EL (cell line): ENCODE measurements at regions not wholly inside any gene's neighbourhood (a gene's known extent, or its start where the extent isn't known, plus 50 kb on each side); places are given as distances from the start of the nearest gene placed in this dataset.

Source experiments
- DNase-seq: peaks from one replicate; pipeline ENCODE4 v3.0.0-alpha.2; 2016

DNA sequence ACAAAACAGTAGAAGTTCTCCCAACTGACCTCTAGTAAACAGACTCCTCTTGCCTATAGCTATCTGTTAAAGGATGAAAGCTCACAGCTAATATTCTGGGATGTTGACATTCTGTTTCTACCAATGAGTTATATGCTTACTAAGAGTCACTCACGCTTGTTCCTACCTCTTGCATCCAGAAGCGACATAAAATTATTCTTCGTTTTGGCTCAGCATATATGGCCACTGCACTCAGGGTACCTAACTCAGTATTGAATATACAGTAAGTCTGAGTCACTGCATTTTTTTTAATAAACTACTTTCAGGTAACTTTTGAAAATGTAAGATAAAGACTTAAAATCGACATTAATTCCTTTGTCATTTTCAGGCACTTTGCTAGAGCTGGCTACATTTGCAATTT lies 214.4 kb upstream of the STXBP5 start:
- no peak for DNase-seq

DNA sequence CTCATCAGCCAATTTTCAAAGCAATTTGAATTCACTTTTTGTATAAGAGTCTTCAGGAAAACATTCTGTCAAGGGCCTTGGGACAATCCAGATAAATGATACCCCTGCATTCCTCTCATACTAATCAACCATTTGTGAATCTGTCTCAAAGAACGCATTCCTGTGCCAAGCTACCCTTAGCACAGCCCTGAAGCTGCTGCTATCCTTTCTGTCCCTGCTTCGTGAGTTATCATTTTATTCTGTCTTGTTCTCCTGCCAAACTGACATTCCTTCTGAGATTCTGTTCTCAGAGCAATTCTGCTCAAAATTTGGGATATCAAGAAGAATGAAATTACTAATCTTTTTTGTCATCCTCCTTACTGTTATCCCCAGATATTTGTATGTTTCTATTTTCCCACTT lies 213.9 kb upstream of the STXBP5 start:
- peak; percentile 78 for DNase-seq

DNA sequence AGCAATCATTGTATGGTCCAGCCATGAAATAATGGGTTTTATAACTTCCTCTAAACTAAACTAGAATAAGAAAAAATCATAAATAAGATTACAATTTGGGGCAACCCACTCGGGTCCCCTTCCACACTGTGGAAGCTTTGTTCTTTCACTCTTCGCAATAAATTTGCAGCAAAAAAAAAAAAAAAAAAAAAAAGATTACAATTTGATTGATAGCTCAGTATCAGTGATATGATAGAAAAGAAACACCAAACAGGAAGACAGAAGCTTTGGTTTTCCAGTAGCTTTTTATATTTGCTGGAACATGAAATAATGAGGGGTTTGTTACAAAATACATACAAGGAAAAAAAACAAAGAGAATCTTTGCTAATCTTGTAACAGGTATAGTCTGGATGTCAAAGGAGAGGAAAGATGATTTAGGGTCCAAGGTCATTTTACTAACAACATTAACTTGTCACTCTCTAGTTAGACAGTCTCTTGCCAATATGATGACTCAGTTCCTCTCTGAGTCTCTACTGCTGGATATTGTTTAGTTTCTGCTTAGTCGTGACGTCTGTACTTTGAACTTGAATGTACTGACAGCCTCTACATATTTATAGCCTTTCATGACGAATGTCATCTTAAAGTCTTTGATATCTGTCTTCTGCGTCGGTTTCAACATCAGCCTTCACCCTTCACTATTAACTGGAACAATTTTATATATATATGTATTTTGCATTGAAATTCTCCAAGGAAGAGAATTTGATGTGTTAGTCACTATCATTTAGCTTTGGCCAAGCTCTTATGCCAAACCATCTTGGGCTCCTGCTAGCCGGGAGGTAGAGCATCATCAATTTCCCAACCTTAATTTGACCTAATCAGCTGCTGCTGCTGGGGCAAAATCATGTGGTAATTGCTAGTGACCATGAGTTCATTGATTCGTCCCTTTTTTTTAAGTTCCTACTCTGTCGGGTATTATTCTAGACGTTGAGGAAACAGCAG lies 213.1 kb upstream of the STXBP5 start:
- DNase-seq: peak; percentile 50

DNA sequence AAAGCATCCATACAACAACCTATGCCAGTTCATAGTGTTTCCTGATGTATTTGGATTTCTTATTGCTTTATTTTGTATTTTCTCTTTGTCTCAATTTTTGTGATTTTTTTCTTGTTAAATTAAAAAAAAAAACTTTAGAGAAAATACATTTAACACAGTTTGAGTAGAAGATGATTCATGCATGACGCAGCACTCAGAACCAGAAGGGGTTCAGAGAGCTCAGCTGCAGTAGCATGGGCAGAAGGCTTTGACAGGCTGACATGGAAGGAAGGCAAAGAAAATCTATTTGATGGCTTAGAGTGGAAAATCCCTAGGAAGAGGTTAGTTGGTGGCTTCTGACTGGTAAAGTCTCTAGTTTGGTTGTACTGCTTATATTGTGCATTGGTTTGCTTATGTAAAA lies 207.2 kb upstream of the STXBP5 start:
- DNase-seq: peak; percentile 67

DNA sequence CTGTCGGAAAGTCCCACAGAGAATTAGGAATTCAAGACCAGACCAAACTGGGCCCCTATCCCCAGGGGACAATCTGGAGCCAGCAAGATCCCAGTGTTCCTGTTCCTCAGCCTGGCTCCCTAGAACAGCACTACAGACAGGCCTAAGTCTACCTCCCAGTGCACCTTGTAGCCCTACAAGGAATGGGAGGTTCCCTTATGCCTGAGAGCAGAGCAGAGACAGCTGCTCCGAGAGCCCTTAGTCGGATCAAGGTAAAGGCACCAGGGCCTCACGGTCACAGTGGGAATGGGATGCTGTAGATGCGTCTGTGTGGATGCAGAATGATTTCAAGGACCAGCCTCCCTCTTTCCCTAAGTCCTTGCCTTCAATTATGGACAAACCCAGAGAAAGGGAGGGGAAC lies 204.5 kb upstream of the STXBP5 start:
- DNase-seq: no peak

DNA sequence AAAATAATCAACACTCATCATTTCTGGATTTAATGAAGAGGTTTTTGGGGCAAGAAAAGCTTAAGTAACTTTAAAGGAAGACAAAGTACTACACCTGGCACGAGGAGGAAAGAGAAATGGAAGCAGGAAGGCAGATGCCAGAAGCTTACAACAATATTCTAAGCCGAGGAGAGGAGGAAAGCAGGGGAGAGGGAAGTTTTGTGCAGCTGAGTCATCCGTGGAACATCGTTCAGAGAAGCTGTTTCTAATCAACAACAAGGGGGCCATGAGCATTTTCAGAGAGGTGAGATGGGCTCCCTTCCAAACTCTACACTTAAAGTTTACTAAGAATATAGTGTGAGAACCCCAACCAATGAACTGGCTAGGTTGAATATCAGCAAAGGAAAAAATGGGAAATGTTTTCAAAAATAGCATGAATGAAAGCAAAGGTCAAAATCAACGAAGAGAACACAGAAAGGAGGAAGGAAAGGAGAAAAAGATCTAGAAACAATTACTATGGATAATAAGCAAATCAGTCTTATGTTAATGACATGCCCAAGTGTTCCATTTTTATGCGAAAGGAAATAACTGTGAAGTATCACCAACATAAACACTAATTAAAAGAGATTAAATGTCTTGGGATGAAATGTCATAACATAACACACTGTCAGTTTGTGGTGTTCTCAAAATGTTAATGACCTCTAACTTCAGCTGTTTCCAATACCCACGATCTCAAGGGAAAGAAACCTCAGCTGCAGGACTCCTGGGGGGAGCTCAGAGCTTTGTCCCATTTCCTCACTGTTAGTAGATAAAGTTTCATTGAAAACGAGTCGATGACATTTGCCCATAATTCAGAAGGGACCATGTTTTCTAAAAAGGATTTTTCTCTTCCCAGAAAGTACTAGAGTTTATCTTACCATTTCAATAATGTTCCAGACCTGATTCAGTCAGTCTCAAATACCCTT lies 203.4 kb upstream of the STXBP5 start:
- DNase-seq: peak; percentile 65

DNA sequence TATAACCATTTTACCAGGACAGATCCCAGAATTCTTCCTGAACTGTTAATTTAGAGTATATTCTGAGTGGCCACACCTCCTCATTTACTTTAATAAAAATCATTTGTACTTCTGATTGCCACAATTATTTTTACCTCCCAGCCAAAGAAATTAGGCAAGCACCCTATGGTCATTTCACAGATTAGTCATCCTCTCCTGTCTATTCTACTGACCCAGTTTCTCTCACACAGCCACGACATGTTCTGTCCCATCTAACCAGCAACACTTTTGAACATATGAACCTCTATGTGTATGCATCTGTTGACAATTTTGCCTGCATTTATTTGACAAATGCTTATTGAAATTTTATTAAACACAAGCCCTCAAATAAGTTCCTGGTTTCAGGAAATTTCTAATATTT lies 202.6 kb upstream of the STXBP5 start:
- DNase-seq: no peak

DNA sequence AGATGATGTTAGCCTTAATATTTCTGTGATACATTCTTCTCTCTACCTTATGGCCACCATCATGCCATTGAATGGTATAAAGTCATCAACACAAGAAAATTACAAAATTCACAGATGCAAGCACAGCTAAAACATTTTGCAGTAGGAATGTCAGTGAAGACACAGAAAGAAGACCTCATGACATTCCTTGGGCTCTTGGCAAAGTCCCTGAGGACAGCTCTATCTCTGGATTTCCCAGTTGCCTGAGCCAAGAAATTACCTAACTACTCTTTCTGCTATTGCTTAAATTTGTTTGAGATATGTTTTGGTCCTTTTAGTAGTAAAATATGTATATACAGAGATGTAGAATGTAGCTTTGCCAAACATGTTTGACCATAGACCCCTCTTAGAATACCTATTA lies 201.0 kb upstream of the STXBP5 start:
- no peak for DNase-seq

DNA sequence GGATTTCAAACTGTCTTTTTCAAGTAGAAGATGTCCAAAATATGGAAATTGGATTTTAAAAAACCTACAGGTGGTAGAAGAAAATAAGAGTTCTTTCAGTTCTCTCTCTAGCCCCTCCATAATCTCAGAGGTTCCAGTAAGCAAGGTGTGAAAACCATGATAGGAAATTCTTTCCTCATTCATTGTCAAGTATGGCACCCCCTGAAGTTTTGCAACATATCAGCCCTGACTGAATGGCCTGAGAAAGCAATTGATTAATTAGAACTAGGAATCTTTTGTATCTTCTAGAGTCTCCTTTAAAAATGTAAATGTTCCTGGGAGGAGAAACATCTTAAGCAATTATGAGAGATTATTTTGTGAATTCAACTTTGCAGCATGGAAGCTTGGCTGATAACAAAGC lies 198.7 kb upstream of the STXBP5 start:
- no peak for DNase-seq

DNA sequence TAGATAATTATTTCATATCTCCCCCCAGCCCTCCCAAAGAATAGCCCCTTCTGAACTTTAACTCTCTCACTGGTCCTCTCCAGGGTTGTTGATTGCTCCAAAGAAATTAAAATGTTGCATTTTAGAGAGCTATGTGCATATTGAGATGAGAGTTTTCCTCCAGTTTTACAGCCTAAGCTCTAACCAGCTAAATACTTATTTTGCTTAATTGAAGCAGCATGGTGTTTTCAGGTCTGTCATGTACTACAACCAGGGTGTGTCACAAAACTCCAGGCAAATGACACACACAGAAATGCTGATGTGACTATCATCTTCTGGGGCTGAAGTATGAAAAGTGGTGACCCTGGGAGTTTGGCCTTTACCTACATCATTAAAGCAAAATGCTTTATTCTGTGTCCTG lies 196.8 kb upstream of the STXBP5 start:
- no peak for DNase-seq

DNA sequence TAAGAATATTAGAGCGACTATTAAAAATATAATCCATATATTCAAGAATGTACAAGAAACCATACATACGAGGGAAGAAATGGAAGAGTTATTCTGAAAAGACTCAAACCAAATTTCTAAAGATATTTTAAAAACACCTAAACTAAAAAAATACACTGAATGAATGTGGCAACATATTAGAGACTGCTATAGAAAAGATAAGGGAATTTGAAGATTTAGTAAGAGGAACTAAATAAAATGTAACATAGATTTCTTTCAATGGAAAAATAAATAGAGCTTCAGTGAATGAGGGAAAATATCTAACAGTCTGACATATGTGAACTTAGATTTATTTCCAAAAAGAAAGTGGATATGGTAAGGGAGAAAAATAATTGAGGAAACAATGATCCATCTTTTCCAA lies 194.9 kb upstream of the STXBP5 start:
- no peak for DNase-seq

DNA sequence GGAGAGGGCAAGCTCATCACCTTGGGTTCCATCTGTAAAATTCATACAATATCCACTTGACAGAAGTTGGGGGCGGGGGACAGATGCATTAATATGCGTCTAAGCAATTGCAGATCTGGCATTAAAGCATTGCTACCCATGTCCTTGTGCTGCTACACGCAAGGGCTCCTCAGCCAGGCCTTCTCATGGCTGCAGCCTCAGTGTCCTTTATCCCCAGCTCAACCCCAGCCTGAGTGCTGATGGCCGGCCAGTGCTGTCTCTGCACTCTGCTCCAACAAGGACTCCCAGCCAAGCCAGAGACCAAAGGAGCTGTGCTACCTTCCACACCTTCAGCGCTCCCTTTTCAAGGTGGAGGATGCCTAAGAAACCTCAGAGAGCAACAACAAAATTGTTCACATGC lies 188.5 kb upstream of the STXBP5 start:
- DNase-seq: no peak

DNA sequence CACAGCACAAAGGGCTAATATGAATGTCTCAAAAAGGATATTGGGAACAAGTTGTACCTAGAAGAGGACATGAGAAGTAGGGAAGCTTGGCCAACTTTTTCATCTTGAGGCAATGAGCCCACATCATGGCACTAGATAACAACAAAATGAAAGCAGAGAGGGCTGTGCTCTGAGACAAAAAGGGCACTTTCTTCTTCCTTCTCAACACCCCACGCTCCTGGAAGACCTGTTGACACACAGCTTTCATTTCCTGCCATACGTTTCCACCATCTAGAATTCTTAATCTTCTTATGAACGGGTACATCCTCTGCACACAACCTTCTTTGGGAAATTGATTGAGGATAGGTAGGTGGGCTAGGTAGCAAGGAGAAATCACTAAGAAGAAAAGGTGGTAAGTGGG lies 187.8 kb upstream of the STXBP5 start:
- no peak for DNase-seq

DNA sequence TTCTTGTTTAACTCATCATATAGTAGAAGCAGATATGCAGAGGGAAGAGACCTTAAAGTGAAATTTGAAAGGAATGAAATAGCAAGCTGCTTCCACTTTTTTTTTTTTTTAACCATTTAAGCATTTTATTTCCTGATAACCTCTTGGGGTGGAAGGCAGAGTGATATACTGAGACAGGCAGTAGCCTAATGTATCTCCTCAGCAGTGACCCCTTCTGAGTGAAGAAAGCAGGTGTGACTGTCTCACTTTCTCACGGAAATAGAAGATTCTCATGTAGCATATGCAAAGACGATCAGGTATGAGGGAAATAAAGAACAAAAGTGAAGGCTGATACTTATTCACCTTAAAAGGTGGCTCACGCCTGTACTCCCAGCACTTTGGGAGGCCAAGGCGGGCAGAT lies 187.1 kb upstream of the STXBP5 start:
- no peak for DNase-seq

DNA sequence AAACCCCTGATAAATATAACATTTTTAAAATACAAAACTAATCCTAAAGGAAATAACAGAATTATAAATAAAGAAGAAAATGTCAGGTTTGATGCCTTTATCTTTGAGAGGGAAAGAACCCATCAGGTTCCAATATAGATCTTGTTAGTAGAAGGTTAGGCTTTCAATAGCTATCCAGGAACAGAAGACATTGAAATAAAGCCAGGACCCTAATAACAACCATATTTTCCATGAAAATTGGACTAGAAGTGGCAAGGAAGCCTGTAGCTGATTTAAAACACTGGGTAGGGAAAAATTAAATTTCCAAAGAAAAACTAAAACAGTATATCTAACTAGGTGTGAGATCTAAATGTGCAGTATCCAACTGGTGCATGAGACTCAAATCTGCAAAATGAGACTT lies 185.2 kb upstream of the STXBP5 start:
- no peak for DNase-seq

DNA sequence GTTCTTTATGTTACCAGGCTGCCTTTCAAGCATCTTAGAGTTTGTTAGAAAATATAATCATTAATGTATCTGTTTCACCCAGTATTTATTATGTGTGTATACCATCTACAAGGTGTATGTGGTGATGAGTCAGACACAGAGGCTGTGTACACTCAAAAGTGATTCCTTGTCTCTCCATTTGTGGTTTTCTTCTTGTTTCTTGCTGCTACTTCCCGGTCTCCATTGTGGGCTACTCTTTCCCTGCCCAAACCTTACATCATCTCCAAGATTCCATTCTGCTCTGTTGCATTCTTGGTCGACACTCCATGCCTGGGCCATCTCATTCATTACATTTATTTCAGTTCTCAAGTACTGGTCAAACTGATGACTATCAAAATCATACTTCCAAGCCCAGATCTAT lies 182.2 kb upstream of the STXBP5 start:
- DNase-seq: peak; percentile 33

DNA sequence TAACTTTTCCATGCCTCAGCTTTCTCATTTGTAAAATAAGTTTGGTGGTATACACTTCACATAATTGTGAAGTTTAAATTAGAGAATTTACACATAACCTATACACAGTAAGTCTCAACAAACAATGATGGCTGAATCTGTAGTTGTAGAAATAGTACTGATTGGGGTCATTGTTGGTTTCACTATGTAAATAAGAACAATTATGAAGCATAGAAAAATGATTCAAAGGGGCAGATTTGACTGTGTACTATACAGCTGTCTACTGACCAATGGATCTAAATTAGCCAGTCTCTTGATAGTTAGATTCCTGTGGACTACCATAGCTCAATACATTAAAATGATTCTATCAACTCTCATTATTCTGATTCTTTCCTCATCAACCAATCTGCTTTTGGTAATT lies 181.1 kb upstream of the STXBP5 start:
- DNase-seq: no peak

DNA sequence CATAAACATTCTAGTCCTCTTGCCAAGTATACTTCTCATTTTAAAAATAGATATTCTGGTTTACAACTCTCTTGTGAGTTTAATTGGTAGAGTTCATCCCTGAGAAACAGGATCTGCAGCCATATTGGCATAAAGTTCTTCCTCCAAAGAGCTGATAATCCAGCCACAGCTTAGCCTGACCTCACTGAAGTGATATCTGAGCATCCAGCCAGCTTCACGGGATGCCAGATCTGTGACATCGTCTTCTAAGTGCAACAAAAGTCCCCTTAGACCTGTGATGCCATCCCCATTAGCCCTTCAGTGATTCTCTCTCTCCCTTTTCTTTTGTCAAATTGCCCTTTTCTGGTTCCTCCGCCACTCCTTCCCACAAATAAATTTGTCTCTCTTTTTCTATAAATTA lies 180.6 kb upstream of the STXBP5 start:
- peak; percentile 8 for DNase-seq

DNA sequence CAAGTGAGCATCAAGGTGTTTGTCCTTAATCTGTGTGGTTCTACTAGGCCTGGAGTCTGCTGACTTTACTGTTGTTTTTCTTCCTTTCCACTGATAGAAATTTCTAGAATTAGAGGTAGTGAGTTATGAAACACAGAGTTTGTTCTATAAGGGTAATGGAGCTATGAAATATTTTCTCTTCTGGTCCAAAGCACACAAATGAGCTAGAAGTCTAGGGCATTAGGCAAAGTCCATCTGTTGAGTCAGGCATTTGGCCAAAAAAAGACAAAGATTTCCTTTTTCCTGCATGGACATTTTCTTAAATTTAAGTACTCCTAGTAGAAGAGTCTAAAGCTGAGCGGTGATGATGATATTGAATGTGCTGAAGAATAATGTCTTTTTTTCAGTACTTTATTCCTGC lies 174.3 kb upstream of the STXBP5 start:
- no peak for DNase-seq

DNA sequence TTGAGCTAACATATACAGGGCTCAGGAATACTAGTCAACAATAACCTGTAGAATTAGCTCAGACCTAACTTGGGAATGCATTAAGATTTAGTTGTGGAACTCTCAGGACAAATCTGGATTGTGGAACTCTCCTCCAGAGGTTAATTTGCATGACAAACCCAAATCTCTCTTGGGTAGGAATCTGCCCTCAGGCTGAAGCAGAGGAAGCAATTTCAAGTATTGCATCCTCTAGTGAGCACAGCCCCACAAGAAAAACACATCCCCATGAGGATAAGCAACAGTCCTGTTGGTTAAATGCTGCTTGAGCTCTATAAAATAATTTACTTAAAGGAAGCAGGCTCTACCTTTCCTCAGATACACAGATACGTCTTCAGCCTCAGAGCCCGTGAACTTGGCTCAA lies 170.9 kb upstream of the STXBP5 start:
- DNase-seq: peak; percentile 43

DNA sequence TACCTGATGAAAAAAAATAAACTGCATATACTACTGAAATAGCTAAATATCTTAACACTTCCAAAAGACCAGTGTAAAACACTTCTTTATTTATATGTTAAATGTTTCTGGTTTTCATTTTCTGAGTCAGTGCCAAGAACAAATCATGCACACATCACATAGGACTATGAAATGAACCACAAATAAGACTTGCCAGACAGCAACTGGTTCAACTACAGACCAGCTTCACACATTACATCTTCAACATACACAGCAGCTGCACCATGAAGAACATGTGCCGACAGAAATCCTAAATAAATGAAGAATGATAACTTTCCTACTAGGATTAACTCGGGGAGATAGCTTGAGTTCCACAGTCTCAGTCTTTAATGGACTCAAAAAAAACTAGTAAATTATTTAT lies 168.3 kb upstream of the STXBP5 start:
- DNase-seq: no peak

DNA sequence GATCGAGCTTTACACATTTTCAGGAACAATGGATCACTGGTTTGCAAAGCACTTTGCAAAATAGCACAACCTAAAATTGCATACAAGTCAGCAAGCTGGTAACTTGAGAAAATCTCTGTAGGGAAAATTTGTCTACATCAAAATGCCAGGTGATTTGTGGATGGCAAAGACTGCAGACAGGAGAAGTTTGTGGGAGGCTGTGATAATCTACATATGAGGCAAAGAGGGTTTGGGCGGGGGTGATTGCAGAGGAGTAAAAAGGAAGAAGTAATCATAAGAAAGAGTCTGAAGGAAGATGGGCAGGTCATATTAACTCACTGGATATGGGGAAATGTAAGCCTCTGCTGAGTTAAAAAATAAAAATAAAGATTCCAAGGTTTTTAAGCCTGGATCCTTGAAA lies 166.3 kb upstream of the STXBP5 start:
- no peak for DNase-seq

DNA sequence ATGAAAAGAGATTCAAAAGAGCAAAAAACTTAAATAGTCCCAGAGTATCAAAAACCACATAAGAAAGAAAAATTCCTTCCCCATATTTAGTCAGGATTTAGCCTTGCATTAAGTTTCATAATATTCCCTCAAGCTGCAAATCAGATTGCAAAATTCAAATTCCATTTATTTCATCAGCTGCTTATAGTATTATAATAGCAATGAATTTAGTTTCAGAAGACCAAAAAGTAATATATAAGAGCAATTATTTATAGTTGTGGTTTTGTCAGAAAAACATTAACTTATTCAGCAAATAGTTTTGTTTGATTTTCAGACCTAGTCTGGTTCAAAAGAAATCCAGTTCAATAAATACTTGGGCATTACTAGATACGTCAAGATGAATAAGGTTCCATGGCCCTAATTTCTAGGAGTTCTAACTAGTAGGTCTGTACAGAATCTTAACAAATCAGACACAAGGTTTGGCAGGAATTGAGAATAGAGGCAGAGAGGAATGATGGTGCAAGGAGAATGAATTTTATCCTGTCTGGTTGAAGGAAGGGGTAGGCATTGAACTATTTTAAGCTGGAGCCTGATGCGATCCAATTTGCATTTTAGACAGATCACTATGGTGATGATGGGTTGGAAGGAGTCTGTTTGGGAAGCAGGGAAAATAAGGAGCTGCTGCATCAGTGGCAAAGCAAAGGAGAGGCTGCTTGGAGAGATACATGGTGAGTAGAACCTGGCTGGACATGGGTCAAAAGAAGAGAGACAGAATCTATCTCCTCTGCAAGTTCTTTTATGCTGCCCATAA lies 163.9 kb upstream of the STXBP5 start:
- DNase-seq: no peak
